Left lung (tissue), 4 donors: ENCODE measurements at regions not wholly inside any gene's neighbourhood (a gene's known extent, or its start where the extent isn't known, plus 50 kb on each side); places are given as distances from the start of the nearest gene placed in this dataset.
"Not testable (repeated sequence)": the region's sequence is repeated elsewhere in the genome, so short reads cannot be mapped to it uniquely, and the experiment has no call there.

Experiments
- ATAC-seq: fragments of 200-7000 bp; cut with Tn5 transposase; one replicate; pipeline ENCODE4 v1.9.1; 2020; ENCODE audit warnings: moderate library complexity
- DNase-seq, 4 donors: peaks; one replicate each; pipeline ENCODE4 v3.0.0-alpha.2; 2013 to 2020
- H3K27ac ChIP-seq, 2 donors: fragments of 200-600 bp; sonication (generic) in 1 of 2; one replicate each; pipeline versions ENCODE4 v1.5.0 to v1.8.0; 2020 to 2021
- H3K27me3 ChIP-seq, 2 donors: fragments of 200-600 bp; sonication (generic) in 1 of 2; one replicate each; pipeline versions ENCODE4 v1.5.0 to v1.8.0; 2020 to 2021
- H3K36me3 ChIP-seq, 2 donors: fragments of 200-600 bp; sonication (generic) in 1 of 2; one replicate each; pipeline versions ENCODE4 v1.5.0 to v1.8.0; 2020 to 2021
- H3K4me1 ChIP-seq, 2 donors: fragments of 200-600 bp; one replicate each; pipeline ENCODE4 v1.8.0; 2021
- H3K4me3 ChIP-seq, 2 donors: fragments of 200-600 bp; sonication (generic) in 1 of 2; one replicate each; pipeline versions ENCODE4 v1.5.0 to v1.8.0; 2020 to 2021; ENCODE audit warnings: mild to moderate bottlenecking in 1 of 2
- H3K9me3 ChIP-seq, 2 donors: fragments of 200-600 bp; sonication (generic) in 1 of 2; one replicate each; pipeline versions ENCODE4 v1.5.0 to v1.8.0; 2020 to 2021
- intact Hi-C, 2 donors: fragments of 100-400 bp; cut with DNase I; formaldehyde crosslinking; loops; one replicate each; pipeline versions ENCODE4 v1.11.2 to v1.14.2; 2022
- TF ChIP-seq, protein P1 (sequence below), 2 donors: fragments of 200-600 bp; sonication (generic) in 1 of 2; IDR thresholded peaks; one replicate each; pipeline versions ENCODE4 v1.5.0 to v1.8.0; 2021; ENCODE audit warnings: antibody characterized with exemption in 2 of 2
- donor health status: DM: no; HTN: yes; CAD: no.
- donor health status: DM: no; HTN: no; CAD: no.

GRCh38 chr9:82764061-82764668 lies 298.8 kb downstream of the RASEF start:
- TF ChIP-seq, protein P1, sequence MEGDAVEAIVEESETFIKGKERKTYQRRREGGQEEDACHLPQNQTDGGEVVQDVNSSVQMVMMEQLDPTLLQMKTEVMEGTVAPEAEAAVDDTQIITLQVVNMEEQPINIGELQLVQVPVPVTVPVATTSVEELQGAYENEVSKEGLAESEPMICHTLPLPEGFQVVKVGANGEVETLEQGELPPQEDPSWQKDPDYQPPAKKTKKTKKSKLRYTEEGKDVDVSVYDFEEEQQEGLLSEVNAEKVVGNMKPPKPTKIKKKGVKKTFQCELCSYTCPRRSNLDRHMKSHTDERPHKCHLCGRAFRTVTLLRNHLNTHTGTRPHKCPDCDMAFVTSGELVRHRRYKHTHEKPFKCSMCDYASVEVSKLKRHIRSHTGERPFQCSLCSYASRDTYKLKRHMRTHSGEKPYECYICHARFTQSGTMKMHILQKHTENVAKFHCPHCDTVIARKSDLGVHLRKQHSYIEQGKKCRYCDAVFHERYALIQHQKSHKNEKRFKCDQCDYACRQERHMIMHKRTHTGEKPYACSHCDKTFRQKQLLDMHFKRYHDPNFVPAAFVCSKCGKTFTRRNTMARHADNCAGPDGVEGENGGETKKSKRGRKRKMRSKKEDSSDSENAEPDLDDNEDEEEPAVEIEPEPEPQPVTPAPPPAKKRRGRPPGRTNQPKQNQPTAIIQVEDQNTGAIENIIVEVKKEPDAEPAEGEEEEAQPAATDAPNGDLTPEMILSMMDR (IDR thresholded peaks at IDR 0.05): no peak
- Histone ChIP-seq H3K9me3 (no peaks in the 10 kb centered on the region), H3K4me1 (no peaks in the 10 kb centered on the region)

DNA sequence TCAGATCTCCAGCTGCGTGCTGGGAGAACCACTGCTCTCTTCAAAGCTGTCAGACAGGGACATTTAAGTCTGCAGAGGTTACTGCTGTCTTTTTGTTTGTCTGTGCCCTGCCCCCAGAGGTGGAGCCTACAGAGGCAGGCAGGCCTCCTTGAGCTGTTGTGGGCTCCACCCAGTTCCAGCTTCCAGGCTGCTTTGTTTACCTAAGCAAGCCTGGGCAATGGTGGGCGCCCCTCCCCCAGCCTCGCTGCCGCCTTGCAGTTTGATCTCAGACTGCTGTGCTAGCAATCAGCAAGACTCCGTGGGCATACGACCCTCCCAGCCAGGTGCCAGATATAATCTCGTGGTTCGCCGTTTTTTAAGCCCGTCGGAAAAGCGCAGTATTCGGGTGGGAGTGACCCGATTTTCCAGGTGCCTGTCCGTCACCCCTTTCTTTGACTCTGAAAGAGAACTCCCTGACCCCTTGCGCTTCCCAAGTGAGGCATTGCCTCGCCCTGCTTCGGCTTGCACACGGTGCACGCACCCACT lies 288.2 kb downstream of the RASEF start:
- H3K27me3 ChIP-seq, H3K4me1 ChIP-seq, H3K4me3 ChIP-seq, H3K36me3 ChIP-seq, ATAC-seq, intact Hi-C loops, H3K9me3 ChIP-seq, H3K27ac ChIP-seq: not testable (repeated sequence)
- DNase-seq: peak in 1 of 4 donors; percentile 23

More at GRCh38 chr9:82764061-82764668, 298.8 kb downstream of the RASEF start:
- intact Hi-C loops: no loop called here
- Histone ChIP-seq H3K4me3 (no peak overlapping the region), H3K36me3 (no peaks in the 10 kb centered on the region), H3K27ac (no peak overlapping the region), H3K27me3 (no peaks in the 10 kb centered on the region)
- ATAC-seq (no peak), DNase-seq (no peak)

DNA sequence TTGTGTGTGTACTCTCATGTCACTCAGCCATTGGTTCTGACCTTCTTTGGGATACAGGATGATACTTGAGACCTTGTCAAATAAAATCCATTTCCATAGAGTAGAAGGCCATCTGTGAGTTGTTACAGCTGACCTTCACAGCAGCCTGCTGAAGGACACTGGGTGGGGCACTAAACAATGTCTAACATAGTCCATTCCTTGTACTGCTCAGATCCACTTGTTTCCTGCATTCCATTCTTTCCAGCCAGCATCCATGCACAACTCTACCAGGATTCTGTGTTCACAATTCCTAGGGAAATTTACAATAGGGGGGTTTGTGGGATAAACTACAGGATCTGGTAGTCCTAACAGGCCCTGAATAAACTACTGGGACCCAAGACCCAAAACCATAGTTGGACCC lies 286.4 kb downstream of the RASEF start:
- Histone ChIP-seq H3K27me3 (no peaks in the 10 kb centered on the region), H3K4me3 (no peak overlapping the region), H3K27ac (no peak overlapping the region), H3K36me3 (no peaks in the 10 kb centered on the region), H3K4me1 (no peaks in the 10 kb centered on the region), H3K9me3 (peaks cover 0 to 6% of the 10 kb centered on the region in 2 donors)
- intact Hi-C loops: no loop called here
- ATAC-seq (no peak), DNase-seq (no peak)
- TF ChIP-seq, protein P1 (IDR thresholded peaks at IDR 0.05): no peak

GRCh38 chr9:82777366-82777765 lies 285.6 kb downstream of the RASEF start:
- intact Hi-C loops: no loop called here
- Histone ChIP-seq H3K36me3 (no peaks in the 10 kb centered on the region), H3K27me3 (no peaks in the 10 kb centered on the region), H3K9me3 (peaks cover 0 to 6% of the 10 kb centered on the region in 2 donors), H3K4me1 (no peaks in the 10 kb centered on the region), H3K4me3 (no peak overlapping the region), H3K27ac (no peak overlapping the region)
- DNase-seq (no peak), ATAC-seq (no peak)
- TF ChIP-seq, protein P1 (IDR thresholded peaks at IDR 0.05): no peak

DNA sequence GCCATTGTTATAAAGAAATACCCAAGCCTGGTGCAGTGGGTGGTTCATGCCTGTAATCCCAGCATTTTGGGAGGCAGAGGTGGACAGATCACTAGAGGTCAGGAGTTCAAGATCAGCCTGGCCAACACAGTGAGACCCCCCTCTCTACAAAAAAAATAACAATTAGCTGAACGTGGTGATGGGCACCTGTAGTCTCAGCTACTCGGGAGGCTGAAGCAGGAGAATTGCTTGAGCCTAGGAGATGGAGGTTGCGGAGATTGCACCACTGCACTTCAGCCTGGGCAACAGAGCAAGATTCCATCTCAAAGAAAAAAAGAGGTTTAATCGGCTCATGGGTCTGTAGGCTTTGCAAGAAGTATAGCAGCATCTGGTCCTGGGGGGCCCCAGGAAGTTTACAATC lies 284.0 kb downstream of the RASEF start:
- not testable (repeated sequence) for H3K27ac ChIP-seq, H3K9me3 ChIP-seq

GRCh38 chr9:82780017-82780416 lies 282.9 kb downstream of the RASEF start:
- Histone ChIP-seq H3K9me3 (peaks cover 0 to 6% of the 10 kb centered on the region in 2 donors), H3K27ac (no peak overlapping the region), H3K27me3 (no peaks in the 10 kb centered on the region), H3K4me3 (no peak overlapping the region), H3K36me3 (no peaks in the 10 kb centered on the region), H3K4me1 (no peaks in the 10 kb centered on the region)
- ATAC-seq: no peak
- DNase-seq: no peak
- TF ChIP-seq, protein P1 (IDR thresholded peaks at IDR 0.05): no peak
- intact Hi-C loops: no loop called here

More for the DNA sequence above, 284.0 kb downstream of the RASEF start:
- intact Hi-C loops, H3K4me3 ChIP-seq, ATAC-seq, H3K4me1 ChIP-seq, H3K36me3 ChIP-seq, H3K27me3 ChIP-seq, DNase-seq: not testable (repeated sequence)
